ENCODE measurements at regions not wholly inside any gene's neighbourhood (a gene's known extent, or its start where the extent isn't known, plus 50 kb on each side); places are given as distances from the start of the nearest gene placed in this dataset.
"Not testable (repeated sequence)": the region's sequence is repeated elsewhere in the genome, so short reads cannot be mapped to it uniquely, and the experiment has no call there.

DNA sequence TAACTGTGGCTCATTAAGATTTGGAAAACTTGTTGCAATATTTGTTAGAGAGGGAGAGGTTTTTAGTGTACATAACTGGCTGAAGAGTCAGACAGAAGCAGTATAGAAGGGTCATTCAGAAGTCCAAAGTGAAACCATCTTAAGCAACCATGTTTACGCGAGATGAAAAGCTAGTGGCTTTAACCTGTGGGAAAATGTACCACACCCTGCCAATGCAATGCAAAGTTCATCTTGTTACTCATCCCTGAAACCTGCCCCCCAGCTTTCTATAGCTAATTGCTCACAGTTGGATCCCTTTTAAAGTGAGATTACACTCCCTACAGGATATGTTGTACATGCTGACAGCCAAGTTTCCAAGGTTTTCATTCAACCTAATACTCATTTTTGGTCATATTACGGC is 96.7 kb upstream of the RAPGEF2 start:
- no peak for DNase-seq

DNA sequence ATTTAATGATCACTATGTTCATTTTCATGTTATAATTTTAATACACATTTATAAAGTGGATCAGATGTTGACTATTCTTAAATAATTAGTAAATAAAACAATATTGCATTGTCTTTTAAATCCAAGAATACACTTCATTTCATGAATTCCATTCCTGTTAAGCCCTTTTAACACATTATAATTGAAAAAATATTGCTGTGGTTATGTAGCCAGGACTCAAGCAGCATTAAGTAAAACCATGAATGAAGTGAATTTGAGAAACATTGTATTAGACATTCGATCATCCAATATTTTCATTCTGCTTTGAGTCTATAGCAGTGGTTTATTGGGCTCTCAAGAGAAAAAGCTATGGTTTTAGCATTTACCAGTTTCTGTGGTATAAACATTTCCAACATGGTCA is 94.2 kb upstream of the RAPGEF2 start:
- DNase-seq, result no peak

DNA sequence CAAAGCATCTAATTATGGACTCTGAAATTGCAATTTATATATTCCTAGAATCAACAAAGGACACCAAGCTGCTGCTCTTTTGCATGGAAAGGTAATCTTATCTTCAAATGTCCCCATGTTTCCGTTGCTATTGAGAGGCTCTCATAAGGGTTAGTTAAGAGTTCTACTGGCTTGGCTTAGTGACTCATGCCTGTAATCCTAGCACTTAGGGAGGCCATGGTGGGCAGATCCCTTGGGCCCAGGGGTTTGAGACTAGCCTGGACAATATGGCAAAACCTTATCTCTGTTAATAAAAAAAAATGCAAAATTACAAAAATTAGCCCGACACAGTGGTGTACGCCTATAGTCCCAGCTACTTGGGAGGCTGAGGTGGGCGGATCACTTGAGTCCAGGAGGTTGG is 93.4 kb upstream of the RAPGEF2 start:
- no peak for DNase-seq

GRCh38 chr4:159010100-159010499 is 92.8 kb upstream of the RAPGEF2 start:
- DNase-seq, result no peak

DNA sequence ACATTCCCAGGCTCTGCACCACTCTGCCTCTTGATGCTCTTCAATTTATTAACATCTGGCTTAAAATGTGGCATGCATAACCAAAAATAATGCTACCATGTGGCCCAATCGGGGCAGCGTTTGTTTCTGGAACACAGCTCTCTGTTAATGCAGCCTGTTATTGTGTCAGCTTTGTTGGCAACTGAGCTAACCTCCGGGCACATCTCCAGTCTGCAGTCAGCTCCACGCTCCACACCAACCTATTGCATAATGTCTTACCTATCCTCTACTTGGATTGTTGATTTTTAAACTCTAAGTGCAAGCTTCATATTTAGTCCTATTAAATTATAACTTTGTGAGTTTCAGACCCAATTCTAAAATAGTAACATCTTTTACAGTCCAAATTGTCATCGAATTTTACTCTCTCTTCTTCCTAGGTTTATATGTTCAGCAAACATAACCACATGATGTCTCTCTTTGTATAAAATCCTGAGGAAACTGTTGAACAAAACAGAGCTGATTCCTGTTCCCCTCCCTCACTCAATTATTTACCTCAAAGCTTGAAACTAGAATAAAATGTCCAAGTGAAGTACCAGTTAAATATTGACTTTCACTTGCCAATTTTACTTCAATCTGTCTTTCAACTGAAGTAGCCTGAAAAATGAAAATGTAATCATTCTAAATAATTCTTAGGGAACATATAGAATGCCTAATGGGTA is 92.2 kb upstream of the RAPGEF2 start:
- peak; percentile 6 for DNase-seq

GRCh38 chr4:159012381-159012780 is 90.5 kb upstream of the RAPGEF2 start:
- DNase-seq, result no peak

DNA sequence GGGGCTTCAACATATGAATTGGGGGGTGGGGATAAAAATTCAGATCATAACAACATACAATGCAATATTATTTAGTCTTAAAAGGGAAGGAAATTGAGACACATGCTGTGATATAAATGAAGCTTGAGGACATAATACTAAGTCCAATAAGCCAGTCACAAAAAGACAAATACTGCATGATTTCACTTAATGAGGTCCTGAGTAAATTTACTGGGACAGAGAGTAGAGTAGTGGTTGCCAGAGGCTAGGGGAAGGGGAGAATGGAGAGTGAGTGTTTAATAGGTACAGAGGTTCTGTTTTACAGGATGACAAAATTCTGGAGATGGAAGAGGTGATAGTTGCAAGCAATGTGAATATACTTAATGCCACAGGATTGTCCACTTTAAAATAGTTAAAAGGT is 89.2 kb upstream of the RAPGEF2 start:
- no peak for DNase-seq

GRCh38 chr4:159014859-159015258 is 88.0 kb upstream of the RAPGEF2 start:
- DNase-seq, result no peak

- DNase-seq, result no peak
Measured at GRCh38 chr4:159015841-159016240, 87.0 kb upstream of the RAPGEF2 start.

GRCh38 chr4:159016593-159017024 is 86.3 kb upstream of the RAPGEF2 start:
- no peak for DNase-seq

DNA sequence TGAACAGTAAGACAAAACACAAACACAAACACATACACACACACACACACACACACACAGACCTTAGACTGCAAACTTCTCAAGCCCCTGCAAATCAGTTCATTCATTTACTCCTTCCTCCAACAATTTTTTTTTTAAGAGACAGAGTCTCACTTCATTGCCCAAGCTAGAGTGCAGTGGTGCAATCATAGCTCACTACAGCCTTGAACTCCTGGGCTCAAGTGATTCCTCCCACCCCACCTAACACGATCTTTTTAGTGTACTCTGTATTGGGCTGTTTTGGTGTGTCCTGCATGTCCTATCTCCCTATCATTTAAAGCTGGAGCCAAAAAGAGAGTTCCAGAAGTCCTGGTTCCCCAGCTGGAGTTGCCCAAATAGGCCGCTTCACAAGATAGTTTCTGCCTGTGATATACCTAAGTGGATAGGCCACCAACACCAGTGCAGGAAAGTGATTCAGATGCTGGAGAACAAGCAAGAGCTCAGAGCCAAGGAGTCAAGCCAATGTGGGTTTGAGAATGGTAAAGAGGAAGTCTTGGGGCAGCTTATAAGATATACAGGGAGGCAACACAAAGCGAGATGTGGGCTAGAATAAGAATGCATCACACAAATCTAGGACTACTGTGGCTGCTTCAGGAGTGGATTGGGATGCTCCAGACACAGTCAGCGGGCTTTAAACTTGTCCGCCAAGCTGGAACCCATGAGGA is 85.4 kb upstream of the RAPGEF2 start:
- DNase-seq, result no peak

GRCh38 chr4:159018062-159018629 is 84.7 kb upstream of the RAPGEF2 start:
- no peak for DNase-seq

DNA sequence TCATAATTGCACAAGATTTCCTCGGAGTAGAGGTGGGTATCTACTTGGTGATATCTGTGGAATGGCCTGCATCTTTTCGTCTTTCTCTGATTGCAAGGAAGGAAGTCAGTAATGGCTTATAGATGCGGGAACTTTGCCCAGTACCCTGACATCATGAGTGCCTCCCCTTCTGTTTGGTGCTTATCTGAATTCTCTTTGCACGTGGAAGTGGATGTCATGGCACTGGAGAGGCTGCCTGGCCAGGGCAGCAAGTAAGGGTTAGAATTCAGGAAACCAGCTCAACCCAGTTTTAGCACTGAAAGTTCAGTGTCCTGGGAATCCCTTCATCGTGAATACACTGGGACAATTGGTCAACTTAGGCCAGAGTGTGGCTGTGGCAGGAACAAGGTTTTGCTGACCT is 83.5 kb upstream of the RAPGEF2 start:
- DNase-seq, result no peak

- no peak for DNase-seq
Measured at GRCh38 chr4:159021597-159022385, 81.1 kb upstream of the RAPGEF2 start.

GRCh38 chr4:159023741-159024140 is 79.1 kb upstream of the RAPGEF2 start:
- DNase-seq, result no peak

DNA sequence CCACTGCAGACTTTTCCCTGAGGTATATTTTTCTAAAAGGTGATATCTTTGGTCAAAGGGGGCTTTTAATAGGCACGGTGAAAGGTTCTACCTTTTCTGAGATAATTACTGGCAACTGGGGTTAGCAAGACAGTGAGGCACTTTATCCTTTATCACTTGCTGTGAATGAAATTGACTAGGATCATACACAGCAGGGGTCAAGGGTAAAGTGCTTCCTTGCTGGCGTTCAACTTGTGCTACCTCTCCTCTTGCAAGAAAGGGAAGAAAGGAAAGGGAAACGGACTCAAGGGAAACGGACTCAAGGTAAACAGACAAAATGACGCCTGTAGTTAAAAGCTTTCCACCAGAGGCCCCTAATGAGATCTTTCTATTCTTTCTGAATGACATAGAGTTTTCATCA is 78.6 kb upstream of the RAPGEF2 start:
- no peak for DNase-seq

- DNase-seq, result no peak
Measured at GRCh38 chr4:159024828-159025227, 78.1 kb upstream of the RAPGEF2 start.

GRCh38 chr4:159026329-159026728 is 76.5 kb upstream of the RAPGEF2 start:
- DNase-seq, result no peak

GRCh38 chr4:159027535-159027934 is 75.3 kb upstream of the RAPGEF2 start:
- no peak for DNase-seq

DNA sequence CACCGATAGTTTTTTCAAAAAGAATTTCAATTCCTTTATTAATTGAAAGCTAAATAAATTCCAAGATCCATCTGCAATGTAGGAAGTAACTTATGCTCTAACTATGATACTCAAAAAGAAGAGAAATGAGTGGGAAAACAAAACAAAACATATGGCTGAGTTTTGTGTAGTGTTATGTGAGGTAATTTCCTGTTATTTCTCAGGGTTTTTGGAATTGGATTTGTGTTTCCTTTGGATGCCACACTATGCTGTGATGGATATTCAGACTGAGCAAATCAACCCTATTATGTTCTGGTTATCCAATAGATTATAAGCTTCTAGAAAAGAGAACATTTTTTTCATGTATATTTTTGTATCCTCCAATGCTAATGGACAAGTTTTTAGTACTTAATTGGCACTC is 73.4 kb upstream of the RAPGEF2 start:
- DNase-seq, result no peak

DNA sequence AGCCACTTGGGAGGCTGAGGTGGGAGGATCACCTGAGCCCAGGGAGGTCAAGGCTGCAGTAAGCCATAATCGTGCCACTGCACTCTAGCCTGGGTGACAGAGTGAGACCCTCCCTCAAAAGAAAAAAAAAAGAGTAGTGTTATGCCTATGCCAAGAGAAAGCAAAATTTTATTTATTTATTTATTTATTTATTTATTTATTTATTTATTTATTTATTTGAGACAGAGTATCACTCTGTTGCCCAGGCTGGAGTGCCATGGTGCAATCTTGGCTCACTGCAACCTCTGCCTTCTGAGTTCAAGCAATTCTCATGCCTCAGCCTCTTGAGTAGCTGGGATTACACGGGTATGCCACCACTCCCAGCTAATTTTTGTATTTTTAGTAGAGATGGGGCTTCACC is 72.6 kb upstream of the RAPGEF2 start:
- DNase-seq, result not testable (repeated sequence)

DNA sequence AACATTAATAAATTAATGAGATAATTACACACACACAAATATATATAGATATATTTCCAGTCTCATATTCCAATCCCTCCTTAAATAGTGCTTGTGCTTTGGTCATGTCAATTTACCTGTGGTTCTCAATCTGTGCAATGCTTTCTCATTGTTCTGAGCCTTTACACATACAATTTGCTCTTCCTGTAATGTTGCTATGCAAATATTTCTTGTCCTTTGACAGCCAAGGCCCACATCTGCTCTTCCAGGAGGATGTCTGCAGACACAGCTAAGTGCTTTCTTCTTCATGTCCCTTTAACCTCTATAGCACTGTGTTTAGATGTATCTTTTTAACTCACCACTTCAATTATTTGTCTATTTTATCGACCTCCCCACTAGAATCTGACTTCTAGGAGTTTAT is 67.3 kb upstream of the RAPGEF2 start:
- no peak for DNase-seq

GRCh38 chr4:159038536-159038935 is 64.3 kb upstream of the RAPGEF2 start:
- no peak for DNase-seq

Data from NCI-H1105 (cell line).